ENCODE measurements at regions not wholly inside any gene's neighbourhood (a gene's known extent, or its start where the extent isn't known, plus 50 kb on each side); places are given as distances from the start of the nearest gene placed in this dataset.
A peak's percentile ranks its signal among the peaks of the same experiment; 100 is the strongest.
"Not testable (repeated sequence)": the region's sequence is repeated elsewhere in the genome, so short reads cannot be mapped to it uniquely, and the experiment has no call there.

DNA sequence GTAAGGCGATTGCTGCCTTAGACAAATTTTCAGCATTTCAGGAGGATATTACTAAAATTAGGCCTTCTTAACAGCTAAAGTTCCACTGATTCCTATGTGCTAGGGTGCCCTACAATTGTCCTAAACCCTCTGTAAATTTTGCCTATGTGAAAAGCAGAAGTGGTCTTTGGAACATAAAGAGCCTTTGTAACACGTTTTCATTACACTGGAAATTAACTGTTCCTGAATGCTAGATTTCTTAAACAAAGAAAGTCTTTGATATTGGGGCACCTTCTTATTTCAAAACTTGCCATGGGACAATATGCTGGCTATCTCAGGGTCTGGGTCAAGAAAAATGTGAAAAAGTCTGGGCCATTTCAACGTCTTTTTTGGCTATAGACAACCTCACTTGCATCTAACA lies 60.4 kb upstream of the MOCS2 start:
- H3K27me3 ChIP-seq (ENCODE audit: control insufficient read depth in 4 of 4, insufficient read depth in 4 of 4, low read length in 3 of 4): no peaks in the 10 kb centered on the region
- peaks cover 2 to 15% (median 9%) of the 10 kb centered on the region in 4 donors for H3K4me1 ChIP-seq (ENCODE audit: control insufficient read depth in 4 of 4, insufficient read depth in 4 of 4, low read length in 3 of 4)
- H3K4me3 ChIP-seq (ENCODE audit: low read depth in 1 of 3, low read length in 3 of 3): no peak overlapping the region
- H3K27ac ChIP-seq (ENCODE audit: low read depth in 1 of 2, low read length in 2 of 2): no peak overlapping the region
- TF ChIP-seq, protein P1, sequence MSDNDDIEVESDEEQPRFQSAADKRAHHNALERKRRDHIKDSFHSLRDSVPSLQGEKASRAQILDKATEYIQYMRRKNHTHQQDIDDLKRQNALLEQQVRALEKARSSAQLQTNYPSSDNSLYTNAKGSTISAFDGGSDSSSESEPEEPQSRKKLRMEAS (IDR thresholded peaks at IDR 0.05): no peak
- TF ChIP-seq EGR1 (IDR thresholded peaks at IDR 0.05; ENCODE audit: low read depth in 2 of 2): no peak
- TF ChIP-seq FOXA1 (IDR thresholded peaks at IDR 0.05): no peak
- TF ChIP-seq TAF1 (conservative IDR thresholded peaks at IDR 0.05): no peak
- TF ChIP-seq, protein P2, sequence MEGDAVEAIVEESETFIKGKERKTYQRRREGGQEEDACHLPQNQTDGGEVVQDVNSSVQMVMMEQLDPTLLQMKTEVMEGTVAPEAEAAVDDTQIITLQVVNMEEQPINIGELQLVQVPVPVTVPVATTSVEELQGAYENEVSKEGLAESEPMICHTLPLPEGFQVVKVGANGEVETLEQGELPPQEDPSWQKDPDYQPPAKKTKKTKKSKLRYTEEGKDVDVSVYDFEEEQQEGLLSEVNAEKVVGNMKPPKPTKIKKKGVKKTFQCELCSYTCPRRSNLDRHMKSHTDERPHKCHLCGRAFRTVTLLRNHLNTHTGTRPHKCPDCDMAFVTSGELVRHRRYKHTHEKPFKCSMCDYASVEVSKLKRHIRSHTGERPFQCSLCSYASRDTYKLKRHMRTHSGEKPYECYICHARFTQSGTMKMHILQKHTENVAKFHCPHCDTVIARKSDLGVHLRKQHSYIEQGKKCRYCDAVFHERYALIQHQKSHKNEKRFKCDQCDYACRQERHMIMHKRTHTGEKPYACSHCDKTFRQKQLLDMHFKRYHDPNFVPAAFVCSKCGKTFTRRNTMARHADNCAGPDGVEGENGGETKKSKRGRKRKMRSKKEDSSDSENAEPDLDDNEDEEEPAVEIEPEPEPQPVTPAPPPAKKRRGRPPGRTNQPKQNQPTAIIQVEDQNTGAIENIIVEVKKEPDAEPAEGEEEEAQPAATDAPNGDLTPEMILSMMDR (IDR thresholded peaks at IDR 0.05; ENCODE audit: low read depth, low read length, missing input control): no peak
- 72% methylated on average over 3 of the region's 3 CpGs for WGBS
- no peak overlapping the region for H3K9ac ChIP-seq (ENCODE audit: low read depth in 1 of 2, low read length in 2 of 2)
- H3K9me3 ChIP-seq (ENCODE audit: control insufficient read depth in 4 of 4, low read length in 3 of 4): no peaks in the 10 kb centered on the region
- no peak for DNase-seq (ENCODE audit: low spot score)
- no peaks in the 10 kb centered on the region for H3K36me3 ChIP-seq (ENCODE audit: control insufficient read depth in 4 of 4, insufficient read depth in 3 of 4, low read depth in 1 of 4, low read length in 3 of 4)

DNA sequence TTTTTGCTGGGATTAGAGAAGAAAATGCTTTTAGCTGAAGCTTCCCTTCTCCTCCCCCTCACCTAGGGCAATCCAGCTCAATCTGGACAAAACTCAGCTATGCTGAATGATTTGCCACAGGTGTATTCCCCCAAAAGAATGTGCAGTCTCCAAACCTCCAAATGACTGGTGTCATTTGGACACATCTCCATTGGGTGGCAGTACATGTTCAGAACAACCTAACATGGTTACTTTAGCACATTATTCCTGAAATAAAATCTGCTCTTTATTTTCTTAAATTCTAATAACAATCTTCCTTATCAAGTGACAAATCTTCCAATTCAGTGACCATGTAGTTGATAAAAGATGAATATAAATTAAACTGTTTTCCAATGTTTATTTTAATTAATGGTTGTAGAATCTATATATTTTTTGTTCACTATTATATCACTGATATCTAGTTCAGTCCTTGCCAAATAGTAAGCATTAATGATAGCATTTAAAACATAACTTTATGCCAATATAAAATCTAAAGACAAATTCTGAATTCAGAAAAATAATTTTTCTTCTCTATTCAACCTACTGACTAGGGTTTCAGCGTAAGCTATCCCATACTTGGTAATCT lies 61.3 kb upstream of the MOCS2 start:
- H3K27me3 ChIP-seq (ENCODE audit: control insufficient read depth in 4 of 4, insufficient read depth in 4 of 4, low read length in 3 of 4): no peaks in the 10 kb centered on the region
- peaks cover 2 to 15% (median 7%) of the 10 kb centered on the region in 4 donors for H3K4me1 ChIP-seq (ENCODE audit: control insufficient read depth in 4 of 4, insufficient read depth in 4 of 4, low read length in 3 of 4)
- DNase-seq (ENCODE audit: low spot score): no peak
- WGBS: 98% methylated on average over 1 of the region's 1 CpG
- H3K27ac ChIP-seq (ENCODE audit: low read depth in 1 of 2, low read length in 2 of 2): no peak overlapping the region
- H3K36me3 ChIP-seq (ENCODE audit: control insufficient read depth in 4 of 4, insufficient read depth in 3 of 4, low read depth in 1 of 4, low read length in 3 of 4): no peaks in the 10 kb centered on the region
- H3K9ac ChIP-seq (ENCODE audit: low read depth in 1 of 2, low read length in 2 of 2): no peak overlapping the region
- TF ChIP-seq, protein P2 (IDR thresholded peaks at IDR 0.05; ENCODE audit: low read depth, low read length, missing input control): peak; percentile 65
- TF ChIP-seq RAD21 (IDR thresholded peaks at IDR 0.05) (peak; percentile 82 to 89), FOXA2 (IDR thresholded peaks at IDR 0.05) (no peak), TAF1 (conservative IDR thresholded peaks at IDR 0.05) (peak; percentile 9)
- TF ChIP-seq, protein P1 (IDR thresholded peaks at IDR 0.05): no peak
- H3K9me3 ChIP-seq (ENCODE audit: control insufficient read depth in 4 of 4, low read length in 3 of 4): no peaks in the 10 kb centered on the region
- H3K4me3 ChIP-seq (ENCODE audit: low read depth in 1 of 3, low read length in 3 of 3): no peak overlapping the region

DNA sequence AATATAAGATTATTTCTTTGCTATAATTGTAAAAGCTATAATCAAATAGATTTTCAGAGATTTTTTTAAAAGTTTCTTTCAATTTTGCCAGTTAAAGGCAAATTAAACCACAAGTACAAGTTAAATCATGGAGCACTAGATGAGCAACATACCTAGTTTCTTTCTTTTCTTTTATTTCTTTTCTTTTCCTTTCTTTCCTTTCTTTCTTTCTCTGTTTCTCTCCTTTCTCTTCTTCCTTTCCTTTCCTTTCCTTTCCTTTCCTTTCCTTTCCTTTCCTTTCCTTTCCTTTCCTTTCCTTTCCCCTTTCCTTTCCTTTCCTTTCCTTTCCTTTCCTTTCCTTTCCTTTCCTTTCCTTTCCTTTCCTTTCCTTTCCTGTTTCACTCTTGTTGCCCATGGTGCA lies 62.5 kb upstream of the MOCS2 start:
- H3K27me3 ChIP-seq (ENCODE audit: control insufficient read depth in 4 of 4, insufficient read depth in 4 of 4, low read length in 3 of 4); H3K27ac ChIP-seq (ENCODE audit: low read depth in 1 of 2, low read length in 2 of 2); H3K9ac ChIP-seq (ENCODE audit: low read depth in 1 of 2, low read length in 2 of 2); H3K4me3 ChIP-seq (ENCODE audit: low read depth in 1 of 3, low read length in 3 of 3); H3K36me3 ChIP-seq (ENCODE audit: control insufficient read depth in 4 of 4, insufficient read depth in 3 of 4, low read depth in 1 of 4, low read length in 3 of 4); H3K9me3 ChIP-seq (ENCODE audit: control insufficient read depth in 4 of 4, low read length in 3 of 4); DNase-seq (ENCODE audit: low spot score): not testable (repeated sequence)
- peaks cover 0 to 12% (median 7%) of the 10 kb centered on the region in 4 donors for H3K4me1 ChIP-seq (ENCODE audit: control insufficient read depth in 4 of 4, insufficient read depth in 4 of 4, low read length in 3 of 4)

Measured in liver (tissue), 8 donors.